SK-N-SH (cell line): ENCODE measurements at regions not wholly inside any gene's neighbourhood (a gene's known extent, or its start where the extent isn't known, plus 50 kb on each side); places are given as distances from the start of the nearest gene placed in this dataset.

Experiments
- CTCF ChIA-PET: fragments of 300-600, 350-600 bp; formaldehyde crosslinking; extraction: SDS; loops from one replicate; lab custom pipeline; 2021; lab: Yijun Ruan, JAX
- POLR2A ChIA-PET: fragments of 350-600 bp; sonication (Branson Sonifier 250); formaldehyde crosslinking; extraction: SDS; loops from one replicate; lab custom pipeline; 2020; ENCODE audit warnings: antibody characterized with exemption, inconsistent platforms; lab: Yijun Ruan, JAX
- DNase-seq: peaks from one replicate; pipeline ENCODE4 v3.0.0; 2012
- H2AFZ ChIP-seq: fragments of 200-600 bp; sonication (generic); 2 replicates; pipeline ENCODE4 v1.8.1; 2016; ENCODE audit warnings: antibody characterized with exemption, mild to moderate bottlenecking, low read depth
- H3F3A ChIP-seq: fragments of 200-600 bp; sonication (generic); replicated peaks from 2 replicates; pipeline ENCODE3; 2016; ENCODE audit warnings: antibody characterized with exemption, mild to moderate bottlenecking; ENCODE audit not compliant: insufficient read depth
- H3K27ac ChIP-seq, 2 experiments: fragments of 200-500 bp in 1 of 2; fragments of 200-600 bp in 1 of 2; sonication (Bioruptor generic) in 1 of 2; sonication (generic), shearing (Covaris generic) in 1 of 2; 2 replicates each; pipeline versions ENCODE4 v1.5.1 to v1.6.1; 2014 to 2016; ENCODE audit warnings: low read depth in 2 of 2, inconsistent platforms in 1 of 2, low read length in 1 of 2, mild to moderate bottlenecking in 1 of 2, mixed read lengths in 1 of 2
- H3K27me3 ChIP-seq: fragments of 200-600 bp; sonication (generic), shearing (Covaris generic); 2 replicates; pipeline ENCODE4 v1.6.1; 2016; ENCODE audit warnings: mixed run types; ENCODE audit not compliant: insufficient read depth
- H3K36me3 ChIP-seq, 2 experiments: fragments of 200-500 bp in 1 of 2; fragments of 200-600 bp in 1 of 2; sonication (Bioruptor generic) in 1 of 2; sonication (generic) in 1 of 2; replicated peaks in 1 of 2; 2 replicates each; pipeline versions ENCODE3 to v1.5.1; 2014 to 2016; ENCODE audit warnings: low read length in 1 of 2, mild to moderate bottlenecking in 1 of 2; ENCODE audit not compliant: insufficient read depth in 2 of 2, control insufficient read depth in 1 of 2
- H3K4me1 ChIP-seq, 2 experiments: fragments of 200-500 bp in 1 of 2; fragments of 200-600 bp in 1 of 2; sonication (Bioruptor generic) in 1 of 2; sonication (generic), shearing (Covaris generic) in 1 of 2; 2 replicates each; pipeline versions ENCODE4 v1.5.1 to v1.6.1; 2014 to 2016; ENCODE audit warnings: low read depth in 1 of 2, low read length in 1 of 2, mixed run types in 1 of 2; ENCODE audit not compliant: insufficient read depth in 2 of 2, control insufficient read depth in 1 of 2
- H3K4me2 ChIP-seq: fragments of 200-600 bp; sonication (generic), shearing (Covaris generic); 2 replicates; pipeline ENCODE4 v1.6.1; 2017; ENCODE audit warnings: mixed run types
- H3K4me3 ChIP-seq, 2 experiments: fragments of 200-500 bp in 1 of 2; fragments of 200-600 bp in 1 of 2; sonication (Bioruptor generic) in 1 of 2; sonication (generic), shearing (Covaris generic) in 1 of 2; 2 replicates each; pipeline versions ENCODE4 v1.5.1 to v1.8.1; 2014 to 2016; ENCODE audit warnings: low read depth in 2 of 2, inconsistent platforms in 1 of 2, low read length in 1 of 2, mild to moderate bottlenecking in 1 of 2, mixed read lengths in 1 of 2, moderate library complexity in 1 of 2
- H3K79me2 ChIP-seq: fragments of 200-600 bp; sonication (generic); 2 replicates; pipeline ENCODE4 v1.8.1; 2017; ENCODE audit warnings: mild to moderate bottlenecking; ENCODE audit not compliant: insufficient read depth
- H3K9ac ChIP-seq: fragments of 200-600 bp; sonication (generic); 2 replicates; pipeline ENCODE4 v1.6.1; 2017; ENCODE audit warnings: mixed run types
- H3K9me2 ChIP-seq: fragments of 200-600 bp; sonication (generic); 2 replicates; pipeline ENCODE4 v1.6.1; 2017; ENCODE audit warnings: mixed run types
- H3K9me3 ChIP-seq: fragments of 200-600 bp; sonication (generic); 2 replicates; pipeline ENCODE4 v1.6.1; 2017; ENCODE audit warnings: mixed run types, mild to moderate bottlenecking, moderate library complexity
- H4K20me1 ChIP-seq: fragments of 200-600 bp; sonication (generic); 2 replicates; pipeline ENCODE4 v1.6.1; 2017; ENCODE audit warnings: mild to moderate bottlenecking, mixed run types; ENCODE audit not compliant: insufficient read depth
- CHD2 ChIP-seq: fragments of 150-350 bp; IDR thresholded peaks from 2 replicates; pipeline ENCODE4 v1.6.1; 2018; ENCODE audit warnings: low read length; ENCODE audit not compliant: partially characterized antibody
- CTCF ChIP-seq: fragments of 200-600 bp; sonication (generic); IDR thresholded peaks from 2 replicates; pipeline ENCODE4 v1.6.1; 2017; ENCODE audit warnings: antibody characterized with exemption, mild to moderate bottlenecking, moderate library complexity
- ELF1 ChIP-seq: IDR thresholded peaks from 2 replicates; pipeline ENCODE4 v1.4.0; 2012
- EP300 ChIP-seq, 2 experiments: IDR thresholded peaks; 2 replicates each; pipeline versions ENCODE4 v1.4.0 to v1.6.1; 2012; ENCODE audit warnings: borderline replicate concordance in 1 of 2, low read depth in 1 of 2, low read length in 1 of 2
- EZH2phosphoT487 ChIP-seq: fragments of 200-600 bp; sonication (generic); IDR thresholded peaks from 2 replicates; pipeline ENCODE4 v1.6.1; 2017; ENCODE audit warnings: low read depth, mixed run types, mild to moderate bottlenecking, antibody characterized with exemption, moderate library complexity, borderline replicate concordance
- FOSL2 ChIP-seq: IDR thresholded peaks from 2 replicates; pipeline ENCODE4 v1.4.0; 2012; ENCODE audit warnings: low read depth, mild to moderate bottlenecking, moderate library complexity, borderline replicate concordance
- FOXM1 ChIP-seq: IDR thresholded peaks from 2 replicates; pipeline ENCODE4 v1.4.0; 2012; ENCODE audit warnings: low read depth, mild to moderate bottlenecking
- GATA2 ChIP-seq: sonication (generic); formaldehyde crosslinking; IDR thresholded peaks from 2 replicates; pipeline ENCODE4 v1.5.0; 2020; ENCODE audit warnings: mild to moderate bottlenecking, missing genetic modification reagents
- JUND ChIP-seq: IDR thresholded peaks from 2 replicates; pipeline ENCODE4 v1.4.0; 2012
- MXI1 ChIP-seq: IDR thresholded peaks from 2 replicates; pipeline ENCODE4 v1.6.1; 2012; ENCODE audit warnings: mild to moderate bottlenecking, low read depth, low read length, improper control_type of control experiment
- RAD21 ChIP-seq: IDR thresholded peaks from 2 replicates; pipeline ENCODE4 v1.6.1; 2012; ENCODE audit warnings: mild to moderate bottlenecking, low read length
- RCOR1 ChIP-seq: fragments of 150-350 bp; IDR thresholded peaks from 2 replicates; pipeline ENCODE4 v1.6.1; 2017; ENCODE audit warnings: antibody characterized with exemption, low read length
- RXRA ChIP-seq: IDR thresholded peaks from 2 replicates; pipeline ENCODE4 v1.4.0; 2012; ENCODE audit warnings: low read depth, mild to moderate bottlenecking, borderline replicate concordance
- SIN3A ChIP-seq: IDR thresholded peaks from 2 replicates; pipeline ENCODE4 v1.6.1; 2012; ENCODE audit warnings: low read depth, mild to moderate bottlenecking, low read length, moderate library complexity, borderline replicate concordance
- TCF12 ChIP-seq: IDR thresholded peaks from 2 replicates; pipeline ENCODE4 v1.4.0; 2012
- TEAD4 ChIP-seq: IDR thresholded peaks from 2 replicates; pipeline ENCODE4 v1.4.0; 2012; ENCODE audit warnings: mild to moderate bottlenecking, borderline replicate concordance; ENCODE audit not compliant: insufficient read depth
- USF1 ChIP-seq: IDR thresholded peaks from 2 replicates; pipeline ENCODE4 v1.4.0; 2012; ENCODE audit warnings: low read depth, borderline replicate concordance
- ZBTB33 ChIP-seq: IDR thresholded peaks from 2 replicates; pipeline ENCODE4 v1.4.0; 2012; ENCODE audit warnings: low read depth, borderline replicate concordance
- WGBS: methylation state at CpG from one replicate; pipeline ENCODE4 v1.1.6; 2017; ENCODE audit warnings: low lambda C conversion rate; 5-methylcytosine and 5-hydroxymethylcytosine counted together

- H3K9ac ChIP-seq: no peak overlapping the region
- WGBS: 20% methylated on average over 5 of the region's 5 CpGs
These were observed 2291.6 kb upstream of the WWC1 start for GRCh38 chr5:165999693-166000320.

GRCh38 chr5:166004006-166004405, 2287.4 kb upstream of the WWC1 start:
- ChIA-PET POLR2A (no interaction called here), CTCF (no interaction called here)
- H3K9me2 ChIP-seq: no peaks in the 10 kb centered on the region
- H3K4me2 ChIP-seq: no peak overlapping the region
- H3K9ac ChIP-seq: no peak overlapping the region
- H3K4me3 ChIP-seq: no peak overlapping the region
- no peaks in the 10 kb centered on the region for H3K27me3 ChIP-seq
- WGBS: 1% methylated on average over 2 of the region's 2 CpGs
- H3K27ac ChIP-seq: peak overlapping the region in 1 of 2 experiments; percentile 40; a peak in 1 of 4 replicates
- no peak overlapping the region for H2AFZ ChIP-seq
- no peaks in the 10 kb centered on the region for H3K36me3 ChIP-seq
- H3K79me2 ChIP-seq: no peaks in the 10 kb centered on the region
- H3K4me1 ChIP-seq: peaks cover 0 to 3% of the 10 kb centered on the region in 2 experiments; a peak in 2 of 4 replicates
- no peak for DNase-seq
- H3F3A ChIP-seq: no peaks in the 10 kb centered on the region
- H3K9me3 ChIP-seq: no peaks in the 10 kb centered on the region; the same call in none of the 2 replicates
- no peaks in the 10 kb centered on the region for H4K20me1 ChIP-seq
- TF ChIP-seq ELF1: no peak
- TF ChIP-seq TEAD4: no peak
- TF ChIP-seq MXI1: no peak
- TF ChIP-seq ZBTB33: no peak
- TF ChIP-seq RXRA: no peak
- TF ChIP-seq FOXM1: no peak
- no peak for TF ChIP-seq EZH2phosphoT487
- TF ChIP-seq SIN3A: no peak
- no peak for TF ChIP-seq TCF12
- no peak for TF ChIP-seq USF1
- TF ChIP-seq FOSL2: no peak
- TF ChIP-seq GATA2 (CRISPR knock-in tag): no peak; the same call in 1 of the 2 replicates
- TF ChIP-seq CTCF: no peak

More at GRCh38 chr5:165999693-166000320, 2291.6 kb upstream of the WWC1 start:
- Histone ChIP-seq H3K4me2 (no peak overlapping the region), H4K20me1 (no peaks in the 10 kb centered on the region), H3K9me2 (no peaks in the 10 kb centered on the region), H3F3A (no peaks in the 10 kb centered on the region), H3K27ac (peak overlapping the region in 1 of 2 experiments; percentile 62; a peak in 2 of 4 replicates), H3K4me3 (no peak overlapping the region), H3K4me1 (peaks cover 0 to 7% of the 10 kb centered on the region in 2 experiments; a peak in 2 of 4 replicates), H2AFZ (no peak overlapping the region), H3K27me3 (no peaks in the 10 kb centered on the region), H3K36me3 (no peaks in the 10 kb centered on the region), H3K79me2 (no peaks in the 10 kb centered on the region), H3K9me3 (no peaks in the 10 kb centered on the region)
- CTCF ChIA-PET: no interaction called here
- DNase-seq: no peak
- POLR2A ChIA-PET: no interaction called here
- TF ChIP-seq MXI1 (peak; percentile 55; the same call in 1 of the 2 replicates), TCF12 (peak; percentile 11; the same call in 1 of the 2 replicates), FOXM1 (no peak), CHD2 (peak; percentile 71), RCOR1 (peak; percentile 90; the same call in 1 of the 2 replicates), EP300 (IDR thresholded peaks at IDR 0.05; ENCODE audit: borderline replicate concordance in 1 of 2, low read depth in 1 of 2, low read length in 1 of 2) (peak in 1 of 2 experiments; percentile 73; a peak in 2 of 4 replicates), CTCF (no peak), RAD21 (0 out of 2 replicates have a peak, but pooled peaks have one; percentile 11), JUND (no peak), TEAD4 (no peak)
